NT2/D1 (cell line): ENCODE measurements at regions not wholly inside any gene's neighbourhood (a gene's known extent, or its start where the extent isn't known, plus 50 kb on each side); places are given as distances from the start of the nearest gene placed in this dataset.

Source experiments
- SUZ12 ChIP-seq: IDR thresholded peaks from 2 replicates; pipeline ENCODE4 v1.6.1; 2011; ENCODE audit not compliant: insufficient read length, insufficient read depth; ENCODE audit errors: extremely low read depth
- YY1 ChIP-seq: IDR thresholded peaks from 2 replicates; pipeline ENCODE4 v1.6.1; 2011; ENCODE audit not compliant: insufficient read length, insufficient read depth

DNA sequence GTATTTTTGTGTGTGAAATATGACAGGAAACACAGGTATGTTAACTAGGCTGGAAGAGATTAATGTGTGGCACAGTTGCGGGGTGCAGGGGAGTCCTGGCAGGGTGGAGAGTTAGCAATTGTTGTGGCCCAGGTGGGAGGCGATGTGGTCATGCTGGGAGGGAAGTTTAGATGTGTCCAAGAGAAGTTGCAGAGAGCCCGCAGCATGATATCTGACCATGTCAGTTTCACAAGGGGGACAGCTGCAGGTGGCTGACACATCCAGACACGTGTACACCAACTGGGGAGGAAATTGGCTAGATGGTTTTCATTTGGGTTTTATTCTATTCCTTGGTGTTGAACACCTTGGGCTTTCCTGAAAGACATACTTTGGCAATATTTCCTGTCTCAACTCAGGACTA, 172.8 kb upstream of the RGMA start:
- TF ChIP-seq SUZ12 (no peak), YY1 (no peak)
